SK-N-SH (cell line): ENCODE measurements at regions not wholly inside any gene's neighbourhood (a gene's known extent, or its start where the extent isn't known, plus 50 kb on each side); places are given as distances from the start of the nearest gene placed in this dataset.

Source experiments
- CTCF ChIA-PET: fragments of 300-600, 350-600 bp; formaldehyde crosslinking; extraction: SDS; loops from one replicate; lab custom pipeline; 2021; lab: Yijun Ruan, JAX
- POLR2A ChIA-PET: fragments of 350-600 bp; sonication (Branson Sonifier 250); formaldehyde crosslinking; extraction: SDS; loops from one replicate; lab custom pipeline; 2020; ENCODE audit warnings: antibody characterized with exemption, inconsistent platforms; lab: Yijun Ruan, JAX
- DNase-seq: peaks from one replicate; pipeline ENCODE4 v3.0.0; 2012
- H2AFZ ChIP-seq: fragments of 200-600 bp; sonication (generic); 2 replicates; pipeline ENCODE4 v1.8.1; 2016; ENCODE audit warnings: antibody characterized with exemption, mild to moderate bottlenecking, low read depth
- H3F3A ChIP-seq: fragments of 200-600 bp; sonication (generic); replicated peaks from 2 replicates; pipeline ENCODE3; 2016; ENCODE audit warnings: antibody characterized with exemption, mild to moderate bottlenecking; ENCODE audit not compliant: insufficient read depth
- H3K27ac ChIP-seq, 2 experiments: fragments of 200-500 bp in 1 of 2; fragments of 200-600 bp in 1 of 2; sonication (Bioruptor generic) in 1 of 2; sonication (generic), shearing (Covaris generic) in 1 of 2; 2 replicates each; pipeline versions ENCODE4 v1.5.1 to v1.6.1; 2014 to 2016; ENCODE audit warnings: low read depth in 2 of 2, inconsistent platforms in 1 of 2, low read length in 1 of 2, mild to moderate bottlenecking in 1 of 2, mixed read lengths in 1 of 2
- H3K27me3 ChIP-seq: fragments of 200-600 bp; sonication (generic), shearing (Covaris generic); 2 replicates; pipeline ENCODE4 v1.6.1; 2016; ENCODE audit warnings: mixed run types; ENCODE audit not compliant: insufficient read depth
- H3K36me3 ChIP-seq, 2 experiments: fragments of 200-500 bp in 1 of 2; fragments of 200-600 bp in 1 of 2; sonication (Bioruptor generic) in 1 of 2; sonication (generic) in 1 of 2; replicated peaks in 1 of 2; 2 replicates each; pipeline versions ENCODE3 to v1.5.1; 2014 to 2016; ENCODE audit warnings: low read length in 1 of 2, mild to moderate bottlenecking in 1 of 2; ENCODE audit not compliant: insufficient read depth in 2 of 2, control insufficient read depth in 1 of 2
- H3K4me1 ChIP-seq, 2 experiments: fragments of 200-500 bp in 1 of 2; fragments of 200-600 bp in 1 of 2; sonication (Bioruptor generic) in 1 of 2; sonication (generic), shearing (Covaris generic) in 1 of 2; 2 replicates each; pipeline versions ENCODE4 v1.5.1 to v1.6.1; 2014 to 2016; ENCODE audit warnings: low read depth in 1 of 2, low read length in 1 of 2, mixed run types in 1 of 2; ENCODE audit not compliant: insufficient read depth in 2 of 2, control insufficient read depth in 1 of 2
- H3K4me2 ChIP-seq: fragments of 200-600 bp; sonication (generic), shearing (Covaris generic); 2 replicates; pipeline ENCODE4 v1.6.1; 2017; ENCODE audit warnings: mixed run types
- H3K4me3 ChIP-seq, 2 experiments: fragments of 200-500 bp in 1 of 2; fragments of 200-600 bp in 1 of 2; sonication (Bioruptor generic) in 1 of 2; sonication (generic), shearing (Covaris generic) in 1 of 2; 2 replicates each; pipeline versions ENCODE4 v1.5.1 to v1.8.1; 2014 to 2016; ENCODE audit warnings: low read depth in 2 of 2, inconsistent platforms in 1 of 2, low read length in 1 of 2, mild to moderate bottlenecking in 1 of 2, mixed read lengths in 1 of 2, moderate library complexity in 1 of 2
- H3K79me2 ChIP-seq: fragments of 200-600 bp; sonication (generic); 2 replicates; pipeline ENCODE4 v1.8.1; 2017; ENCODE audit warnings: mild to moderate bottlenecking; ENCODE audit not compliant: insufficient read depth
- H3K9ac ChIP-seq: fragments of 200-600 bp; sonication (generic); 2 replicates; pipeline ENCODE4 v1.6.1; 2017; ENCODE audit warnings: mixed run types
- H3K9me2 ChIP-seq: fragments of 200-600 bp; sonication (generic); 2 replicates; pipeline ENCODE4 v1.6.1; 2017; ENCODE audit warnings: mixed run types
- H3K9me3 ChIP-seq: fragments of 200-600 bp; sonication (generic); 2 replicates; pipeline ENCODE4 v1.6.1; 2017; ENCODE audit warnings: mixed run types, mild to moderate bottlenecking, moderate library complexity
- H4K20me1 ChIP-seq: fragments of 200-600 bp; sonication (generic); 2 replicates; pipeline ENCODE4 v1.6.1; 2017; ENCODE audit warnings: mild to moderate bottlenecking, mixed run types; ENCODE audit not compliant: insufficient read depth
- CTCF ChIP-seq: fragments of 200-600 bp; sonication (generic); IDR thresholded peaks from 2 replicates; pipeline ENCODE4 v1.6.1; 2017; ENCODE audit warnings: antibody characterized with exemption, mild to moderate bottlenecking, moderate library complexity
- FOXM1 ChIP-seq: IDR thresholded peaks from 2 replicates; pipeline ENCODE4 v1.4.0; 2012; ENCODE audit warnings: low read depth, mild to moderate bottlenecking
- GABPA ChIP-seq: IDR thresholded peaks from 2 replicates; pipeline ENCODE4 v1.4.0; 2012; ENCODE audit warnings: low read depth, mild to moderate bottlenecking
- RFX5 ChIP-seq: IDR thresholded peaks from 2 replicates; pipeline ENCODE4 v1.6.1; 2012; ENCODE audit warnings: mild to moderate bottlenecking, improper control_type of control experiment, low read length
- TCF12 ChIP-seq: IDR thresholded peaks from 2 replicates; pipeline ENCODE4 v1.4.0; 2012
- TEAD4 ChIP-seq: IDR thresholded peaks from 2 replicates; pipeline ENCODE4 v1.4.0; 2012; ENCODE audit warnings: mild to moderate bottlenecking, borderline replicate concordance; ENCODE audit not compliant: insufficient read depth
- YY1 ChIP-seq: IDR thresholded peaks from 2 replicates; pipeline ENCODE4 v1.4.0; 2012; ENCODE audit warnings: low read depth, mild to moderate bottlenecking
- WGBS: methylation state at CpG from one replicate; pipeline ENCODE4 v1.1.6; 2017; ENCODE audit warnings: low lambda C conversion rate; 5-methylcytosine and 5-hydroxymethylcytosine counted together
- TF ChIP-seq, protein P1 (sequence below): fragments of 150-350 bp; IDR thresholded peaks from 2 replicates; pipeline ENCODE4 v1.6.1; 2016; ENCODE audit warnings: mild to moderate bottlenecking, low read depth, low read length
- TF ChIP-seq, protein P2 (sequence below): IDR thresholded peaks from 2 replicates; pipeline ENCODE4; 2012
- TF ChIP-seq, protein P3 (sequence below): IDR thresholded peaks from 2 replicates; pipeline ENCODE4 v1.6.1; 2012; ENCODE audit warnings: mild to moderate bottlenecking, low read depth, low read length, moderate library complexity

DNA sequence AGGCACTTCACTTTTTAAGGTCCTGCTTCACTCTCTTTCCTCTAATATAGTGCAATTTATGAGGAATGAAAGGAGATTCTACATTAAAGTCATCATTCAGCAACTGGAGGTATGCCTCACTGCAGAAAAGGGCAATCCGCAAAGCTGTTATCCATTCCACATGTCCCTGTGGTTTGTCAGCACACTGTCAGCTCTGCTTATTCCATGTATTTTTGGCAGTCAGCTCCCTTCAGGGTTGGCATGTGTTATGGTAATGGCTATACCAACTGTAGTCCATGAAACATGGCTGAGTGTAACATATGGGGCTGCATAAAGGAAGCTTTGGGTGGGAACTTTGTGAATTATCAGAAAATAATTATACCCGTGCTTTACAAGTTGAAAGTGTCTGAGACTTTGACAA, 154.1 kb downstream of the GALC start:
- Histone ChIP-seq H3K4me3 (no peak overlapping the region), H4K20me1 (no peaks in the 10 kb centered on the region), H3K27ac (no peak overlapping the region)
- TF ChIP-seq, protein P1, sequence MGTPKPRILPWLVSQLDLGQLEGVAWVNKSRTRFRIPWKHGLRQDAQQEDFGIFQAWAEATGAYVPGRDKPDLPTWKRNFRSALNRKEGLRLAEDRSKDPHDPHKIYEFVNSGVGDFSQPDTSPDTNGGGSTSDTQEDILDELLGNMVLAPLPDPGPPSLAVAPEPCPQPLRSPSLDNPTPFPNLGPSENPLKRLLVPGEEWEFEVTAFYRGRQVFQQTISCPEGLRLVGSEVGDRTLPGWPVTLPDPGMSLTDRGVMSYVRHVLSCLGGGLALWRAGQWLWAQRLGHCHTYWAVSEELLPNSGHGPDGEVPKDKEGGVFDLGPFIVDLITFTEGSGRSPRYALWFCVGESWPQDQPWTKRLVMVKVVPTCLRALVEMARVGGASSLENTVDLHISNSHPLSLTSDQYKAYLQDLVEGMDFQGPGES = no peak
- TF ChIP-seq, protein P2, sequence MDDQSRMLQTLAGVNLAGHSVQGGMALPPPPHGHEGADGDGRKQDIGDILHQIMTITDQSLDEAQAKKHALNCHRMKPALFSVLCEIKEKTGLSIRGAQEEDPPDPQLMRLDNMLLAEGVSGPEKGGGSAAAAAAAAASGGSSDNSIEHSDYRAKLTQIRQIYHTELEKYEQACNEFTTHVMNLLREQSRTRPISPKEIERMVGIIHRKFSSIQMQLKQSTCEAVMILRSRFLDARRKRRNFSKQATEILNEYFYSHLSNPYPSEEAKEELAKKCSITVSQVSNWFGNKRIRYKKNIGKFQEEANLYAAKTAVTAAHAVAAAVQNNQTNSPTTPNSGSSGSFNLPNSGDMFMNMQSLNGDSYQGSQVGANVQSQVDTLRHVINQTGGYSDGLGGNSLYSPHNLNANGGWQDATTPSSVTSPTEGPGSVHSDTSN = no peak
- no peak for TF ChIP-seq RFX5
- no peak for TF ChIP-seq YY1
- TF ChIP-seq TEAD4 = no peak
- no peak for TF ChIP-seq TCF12
- no peak for TF ChIP-seq CTCF
- TF ChIP-seq, all 33 proteins: peak for 0
- Histone ChIP-seq H3K4me1 (no peaks in the 10 kb centered on the region), H3K27me3 (no peaks in the 10 kb centered on the region), H3K9me2 (no peaks in the 10 kb centered on the region), H3K36me3 (no peaks in the 10 kb centered on the region), H3F3A (no peaks in the 10 kb centered on the region), H3K4me2 (no peak overlapping the region), H3K9me3 (no peaks in the 10 kb centered on the region), H3K9ac (no peak overlapping the region), H2AFZ (no peak overlapping the region), H3K79me2 (no peaks in the 10 kb centered on the region)
- 39% methylated on average over 2 of the region's 2 CpGs for WGBS
- CTCF ChIA-PET = interaction anchor here (1.1 to 2.1 kb wide), 2 partner anchors 19 to 33 kb away, joined by 3 to 10 read pairs; no protein-coding TSS in a partner anchor
- POLR2A ChIA-PET = no interaction called here
- no peak for DNase-seq

DNA sequence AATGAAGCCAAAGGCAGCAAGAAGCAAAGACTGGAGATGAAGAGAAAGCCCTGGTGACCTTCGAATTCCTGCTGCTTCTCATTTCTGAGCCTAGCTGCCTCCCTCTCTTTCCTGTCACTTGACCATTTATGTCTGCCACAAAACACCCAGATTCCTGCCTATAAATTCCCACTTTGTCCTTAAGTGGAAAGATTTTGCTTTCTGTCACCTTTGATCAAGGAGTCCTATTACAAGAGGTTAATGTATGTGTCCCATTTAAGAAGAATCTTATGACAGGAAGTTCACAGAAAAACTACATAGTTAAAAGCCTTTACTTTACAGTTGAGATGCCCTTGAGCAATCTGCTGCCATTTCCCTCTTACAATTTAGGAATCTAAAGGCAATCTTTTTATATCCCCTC, 155.7 kb downstream of the GALC start:
- Histone ChIP-seq H3K36me3 (no peaks in the 10 kb centered on the region), H4K20me1 (no peaks in the 10 kb centered on the region), H3K4me2 (no peak overlapping the region), H3K27ac (no peak overlapping the region), H3K9me2 (no peaks in the 10 kb centered on the region), H3K27me3 (no peaks in the 10 kb centered on the region), H3F3A (no peaks in the 10 kb centered on the region), H3K79me2 (no peaks in the 10 kb centered on the region), H3K4me3 (no peak overlapping the region), H3K9me3 (no peaks in the 10 kb centered on the region), H3K9ac (no peak overlapping the region), H2AFZ (no peak overlapping the region), H3K4me1 (no peaks in the 10 kb centered on the region)
- WGBS = 0% methylated on average over 1 of the region's 1 CpG
- POLR2A ChIA-PET = no interaction called here
- no peak for TF ChIP-seq FOXM1
- TF ChIP-seq, protein P3, sequence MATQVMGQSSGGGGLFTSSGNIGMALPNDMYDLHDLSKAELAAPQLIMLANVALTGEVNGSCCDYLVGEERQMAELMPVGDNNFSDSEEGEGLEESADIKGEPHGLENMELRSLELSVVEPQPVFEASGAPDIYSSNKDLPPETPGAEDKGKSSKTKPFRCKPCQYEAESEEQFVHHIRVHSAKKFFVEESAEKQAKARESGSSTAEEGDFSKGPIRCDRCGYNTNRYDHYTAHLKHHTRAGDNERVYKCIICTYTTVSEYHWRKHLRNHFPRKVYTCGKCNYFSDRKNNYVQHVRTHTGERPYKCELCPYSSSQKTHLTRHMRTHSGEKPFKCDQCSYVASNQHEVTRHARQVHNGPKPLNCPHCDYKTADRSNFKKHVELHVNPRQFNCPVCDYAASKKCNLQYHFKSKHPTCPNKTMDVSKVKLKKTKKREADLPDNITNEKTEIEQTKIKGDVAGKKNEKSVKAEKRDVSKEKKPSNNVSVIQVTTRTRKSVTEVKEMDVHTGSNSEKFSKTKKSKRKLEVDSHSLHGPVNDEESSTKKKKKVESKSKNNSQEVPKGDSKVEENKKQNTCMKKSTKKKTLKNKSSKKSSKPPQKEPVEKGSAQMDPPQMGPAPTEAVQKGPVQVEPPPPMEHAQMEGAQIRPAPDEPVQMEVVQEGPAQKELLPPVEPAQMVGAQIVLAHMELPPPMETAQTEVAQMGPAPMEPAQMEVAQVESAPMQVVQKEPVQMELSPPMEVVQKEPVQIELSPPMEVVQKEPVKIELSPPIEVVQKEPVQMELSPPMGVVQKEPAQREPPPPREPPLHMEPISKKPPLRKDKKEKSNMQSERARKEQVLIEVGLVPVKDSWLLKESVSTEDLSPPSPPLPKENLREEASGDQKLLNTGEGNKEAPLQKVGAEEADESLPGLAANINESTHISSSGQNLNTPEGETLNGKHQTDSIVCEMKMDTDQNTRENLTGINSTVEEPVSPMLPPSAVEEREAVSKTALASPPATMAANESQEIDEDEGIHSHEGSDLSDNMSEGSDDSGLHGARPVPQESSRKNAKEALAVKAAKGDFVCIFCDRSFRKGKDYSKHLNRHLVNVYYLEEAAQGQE = no peak
- no peak for TF ChIP-seq GABPA
- DNase-seq = no peak
- CTCF ChIA-PET = no interaction called here
